IMR-90 (cell line): ENCODE measurements at regions not wholly inside any gene's neighbourhood (a gene's known extent, or its start where the extent isn't known, plus 50 kb on each side); places are given as distances from the start of the nearest gene placed in this dataset.

ENCODE experiments used
- ATAC-seq: fragments of 200-7000 bp; cut with Tn5 transposase; 2 replicates; pipeline ENCODE4 v1.9.1; 2020; ENCODE audit warnings: low read depth, mild to moderate bottlenecking, moderate library complexity
- BruUV-seq: library from RNA; stranded (reverse); fragments of 400-500 nt; replicated peaks from 2 replicates; lab custom pipeline; 2021; lab: Mats Ljungman, UMichigan
- CTCF ChIA-PET: fragments of 300-600 bp; formaldehyde crosslinking; extraction: SDS; loops from one replicate; lab custom pipeline; 2021; ENCODE audit warnings: antibody characterized with exemption; lab: Yijun Ruan, JAX
- POLR2A ChIA-PET: fragments of 300-600 bp; sonication (Branson Sonifier 250); formaldehyde crosslinking; loops from one replicate; lab custom pipeline; 2022; ENCODE audit warnings: antibody characterized with exemption; ENCODE audit not compliant: unreplicated experiment; lab: Charles Lee
- DNase-seq: peaks from one replicate; pipeline ENCODE4 v3.0.0; 2013
- H2AFZ ChIP-seq: replicated peaks from 2 replicates; pipeline ENCODE3; 2013; ENCODE audit warnings: low read length, mild to moderate bottlenecking; ENCODE audit not compliant: poor library complexity
- H2AK5ac ChIP-seq: 2 replicates; pipeline ENCODE4 v1.6.1; 2013; ENCODE audit warnings: low read depth, low read length, inconsistent platforms
- H2AK9ac ChIP-seq: replicated peaks from 2 replicates; pipeline ENCODE3; 2013; ENCODE audit warnings: mild to moderate bottlenecking, low read depth, low read length, moderate library complexity; ENCODE audit not compliant: poor library complexity
- H2BK120ac ChIP-seq: 2 replicates; pipeline ENCODE4 v1.6.1; 2013; ENCODE audit warnings: low read depth, low read length, inconsistent platforms
- H2BK15ac ChIP-seq: 3 replicates; pipeline ENCODE4 v1.6.1; 2013; ENCODE audit warnings: low read depth, low read length, inconsistent platforms
- H2BK20ac ChIP-seq: 2 replicates; pipeline ENCODE4 v1.6.1; 2013; ENCODE audit warnings: low read depth, mild to moderate bottlenecking, inconsistent platforms, low read length, moderate library complexity
- H2BK5ac ChIP-seq: 2 replicates; pipeline ENCODE4 v1.6.1; 2013; ENCODE audit warnings: mild to moderate bottlenecking, low read depth, low read length, inconsistent platforms; ENCODE audit not compliant: poor library complexity, severe bottlenecking
- H3K14ac ChIP-seq: replicated peaks from 2 replicates; pipeline ENCODE4 v1.6.1; 2013; ENCODE audit warnings: low read depth, low read length, inconsistent platforms
- H3K18ac ChIP-seq: 2 replicates; pipeline ENCODE4 v1.6.1; 2013; ENCODE audit warnings: low read depth, low read length, control low read depth
- H3K23ac ChIP-seq: 2 replicates; pipeline ENCODE4 v1.6.1; 2013; ENCODE audit warnings: low read depth, low read length, inconsistent platforms
- H3K27ac ChIP-seq: 2 replicates; pipeline ENCODE4 v1.5.1; 2013; ENCODE audit warnings: mild to moderate bottlenecking, control low read depth, low read length; ENCODE audit not compliant: insufficient read depth
- H3K27me3 ChIP-seq: 2 replicates; pipeline ENCODE4 v1.6.1; 2013; ENCODE audit warnings: low read length; ENCODE audit not compliant: control insufficient read depth, insufficient read depth
- H3K36me3 ChIP-seq: 2 replicates; pipeline ENCODE4 v1.6.1; 2013; ENCODE audit warnings: low read length, mixed read lengths; ENCODE audit not compliant: control insufficient read depth, insufficient read depth
- H3K4ac ChIP-seq: 2 replicates; pipeline ENCODE4 v1.6.1; 2013; ENCODE audit warnings: low read depth, low read length, inconsistent platforms
- H3K4me1 ChIP-seq: 2 replicates; pipeline ENCODE4 v1.6.1; 2013; ENCODE audit warnings: low read length, mixed read lengths; ENCODE audit not compliant: control insufficient read depth, insufficient read depth
- H3K4me2 ChIP-seq: 2 replicates; pipeline ENCODE4 v1.6.1; 2013; ENCODE audit warnings: low read depth, mild to moderate bottlenecking, control low read depth, low read length, moderate library complexity
- H3K4me3 ChIP-seq: 2 replicates; pipeline ENCODE4 v1.5.1; 2013; ENCODE audit warnings: low read depth, mild to moderate bottlenecking, control low read depth, low read length, moderate library complexity; ENCODE audit not compliant: insufficient read depth
- H3K56ac ChIP-seq: 2 replicates; pipeline ENCODE4 v1.6.1; 2013; ENCODE audit warnings: low read length, inconsistent platforms; ENCODE audit not compliant: insufficient read depth; ENCODE audit errors: extremely low read depth
- H3K79me1 ChIP-seq, 2 experiments: 2 replicates each; pipeline ENCODE4 v1.6.1; 2013; ENCODE audit warnings: low read length in 2 of 2, inconsistent platforms in 1 of 2, low read depth in 1 of 2
- H3K9ac ChIP-seq: 2 replicates; pipeline ENCODE4 v1.6.1; 2013; ENCODE audit warnings: low read depth, low read length, control low read depth
- H3K9me1 ChIP-seq: 2 replicates; pipeline ENCODE4 v1.6.1; 2013; ENCODE audit warnings: low read length, inconsistent platforms; ENCODE audit not compliant: insufficient read depth
- H3K9me3 ChIP-seq: 2 replicates; pipeline ENCODE4 v1.6.1; 2013; ENCODE audit warnings: low read length; ENCODE audit not compliant: control insufficient read depth, insufficient read depth
- H4K20me1 ChIP-seq: 2 replicates; pipeline ENCODE4 v1.6.1; 2013; ENCODE audit warnings: low read length, inconsistent platforms; ENCODE audit not compliant: insufficient read depth
- H4K5ac ChIP-seq: 2 replicates; pipeline ENCODE4 v1.6.1; 2013; ENCODE audit warnings: mild to moderate bottlenecking, low read depth, low read length, control low read depth
- H4K8ac ChIP-seq, 2 experiments: 2 replicates each; pipeline ENCODE4 v1.6.1; 2013; ENCODE audit warnings: low read depth in 2 of 2, low read length in 2 of 2, control low read depth in 1 of 2, inconsistent platforms in 1 of 2
- H4K91ac ChIP-seq: 2 replicates; pipeline ENCODE4 v1.6.1; 2013; ENCODE audit warnings: low read depth, low read length, inconsistent platforms; ENCODE audit not compliant: insufficient read depth
- MAFK ChIP-seq: IDR thresholded peaks from 2 replicates; pipeline ENCODE4 v1.6.1; 2012; ENCODE audit warnings: low read depth, low read length, improper control_type of control experiment
- POLR2A ChIP-seq: IDR thresholded peaks from 2 replicates; pipeline ENCODE4 v1.6.1; 2012; ENCODE audit warnings: mild to moderate bottlenecking, low read depth, low read length
- RCOR1 ChIP-seq: IDR thresholded peaks from 2 replicates; pipeline ENCODE4 v1.6.1; 2012; ENCODE audit warnings: mild to moderate bottlenecking, low read length, improper control_type of control experiment; ENCODE audit not compliant: insufficient replicate concordance
- WGBS, 2 experiments: methylation state at CpG; one replicate each; pipeline versions ENCODE4 v1.1.5 to v1.1.7; 2013; ENCODE audit warnings: missing lambda C conversion rate in 2 of 2; ENCODE audit not compliant: insufficient read length in 1 of 2; ENCODE audit errors: extremely low coverage in 2 of 2; 5-methylcytosine and 5-hydroxymethylcytosine counted together
- dilution Hi-C: fragments of 300-500 bp; cut with HindIII; formaldehyde crosslinking; loops from one replicate; pipeline ENCODE4 v1.14.3; 2018; ENCODE audit warnings: low sequenced_read_pairs; ENCODE audit not compliant: unreplicated experiment
- in situ Hi-C: fragments of 300-500 bp; cut with MboI; formaldehyde crosslinking; loops from 3 replicates; pipeline ENCODE4 v1.14.3; 2019; ENCODE audit warnings: low sequenced_read_pairs, inconsistent platforms, mixed read lengths
- intact Hi-C: fragments of 100-400 bp; cut with micrococcal nuclease; formaldehyde crosslinking; loops from 2 replicates; pipeline ENCODE4 v1.10.0; 2022
- TF ChIP-seq, protein P1 (sequence below): fragments of 150-350 bp; IDR thresholded peaks from 2 replicates; pipeline ENCODE4 v1.6.1; 2016; ENCODE audit warnings: low read depth, mild to moderate bottlenecking, low read length, moderate library complexity, borderline replicate concordance

DNA sequence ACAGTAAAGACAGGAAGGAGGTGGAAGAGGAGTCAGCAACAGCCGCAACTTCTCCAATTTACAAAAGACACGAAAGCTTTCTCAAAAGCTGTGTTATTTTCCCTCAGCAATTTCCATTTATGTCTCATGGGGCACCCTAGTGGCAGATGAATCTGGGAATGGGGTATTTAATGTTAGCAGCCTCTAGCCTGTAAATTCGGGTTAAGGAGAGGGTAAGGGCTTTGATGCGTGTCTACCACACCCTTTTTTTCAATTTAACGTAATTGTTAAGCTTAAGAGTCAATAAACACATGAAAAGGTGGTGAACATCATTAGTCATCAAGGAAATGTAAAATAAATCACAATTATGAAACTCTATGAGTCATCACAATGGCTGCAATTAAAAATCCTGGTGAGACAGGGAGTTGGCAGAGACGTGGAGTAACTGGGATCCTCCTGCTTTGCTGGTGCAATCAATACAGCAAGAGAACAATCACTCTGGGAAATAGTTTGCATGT, 986.4 kb downstream of the AACS start:
- Histone ChIP-seq H3K79me1 (no peaks in the 10 kb centered on the region), H2BK5ac (no peak overlapping the region), H3K18ac (no peak overlapping the region), H2AK5ac (no peak overlapping the region), H3K4me3 (no peak overlapping the region), H3K9me1 (no peaks in the 10 kb centered on the region), H2BK20ac (no peak overlapping the region), H2AK9ac (no peak overlapping the region), H3K23ac (no peak overlapping the region), H3K4me1 (no peaks in the 10 kb centered on the region), H2BK120ac (no peak overlapping the region), H4K5ac (no peak overlapping the region), H3K56ac (no peak overlapping the region), H2BK15ac (no peak overlapping the region), H3K9ac (no peak overlapping the region), H3K36me3 (no peaks in the 10 kb centered on the region), H3K4me2 (no peak overlapping the region), H4K20me1 (no peaks in the 10 kb centered on the region), H4K8ac (no peak overlapping the region), H3K4ac (no peak overlapping the region), H3K27ac (no peak overlapping the region), H3K27me3 (no peaks in the 10 kb centered on the region), H4K91ac (no peak overlapping the region), H2AFZ (no peak overlapping the region), H3K14ac (no peak overlapping the region), H3K9me3 (peaks cover 16% of the 10 kb centered on the region)
- intact Hi-C loops (no loop called here), dilution Hi-C loops (no loop called here), in situ Hi-C loops (no loop called here)
- ATAC-seq: no peak
- no TSS peak for BruUV-seq
- no peak for DNase-seq
- WGBS, 2 experiments: no CpG with 5 or more reads among the region's 6 CpGs
- ChIA-PET POLR2A (no interaction called here), CTCF (no interaction called here)
- TF ChIP-seq RCOR1 (no peak), MAFK (no peak), POLR2A (no peak)
- TF ChIP-seq, protein P1, sequence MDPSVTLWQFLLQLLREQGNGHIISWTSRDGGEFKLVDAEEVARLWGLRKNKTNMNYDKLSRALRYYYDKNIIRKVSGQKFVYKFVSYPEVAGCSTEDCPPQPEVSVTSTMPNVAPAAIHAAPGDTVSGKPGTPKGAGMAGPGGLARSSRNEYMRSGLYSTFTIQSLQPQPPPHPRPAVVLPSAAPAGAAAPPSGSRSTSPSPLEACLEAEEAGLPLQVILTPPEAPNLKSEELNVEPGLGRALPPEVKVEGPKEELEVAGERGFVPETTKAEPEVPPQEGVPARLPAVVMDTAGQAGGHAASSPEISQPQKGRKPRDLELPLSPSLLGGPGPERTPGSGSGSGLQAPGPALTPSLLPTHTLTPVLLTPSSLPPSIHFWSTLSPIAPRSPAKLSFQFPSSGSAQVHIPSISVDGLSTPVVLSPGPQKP: no peak
